Ascending aorta (tissue), 2 donors: ENCODE measurements at regions not wholly inside any gene's neighbourhood (a gene's known extent, or its start where the extent isn't known, plus 50 kb on each side); places are given as distances from the start of the nearest gene placed in this dataset.
"Not testable (repeated sequence)": the region's sequence is repeated elsewhere in the genome, so short reads cannot be mapped to it uniquely, and the experiment has no call there.

Experiments
- DNase-seq, 2 donors: peaks; one replicate each; pipeline ENCODE4 v3.0.0-alpha.2; 2019; ENCODE audit warnings: low spot score in 2 of 2
- H3K27ac ChIP-seq, 2 donors: fragments of 200-600 bp; sonication (generic); one replicate each; pipeline ENCODE4 v1.5.1; 2016 to 2017; ENCODE audit warnings: mild to moderate bottlenecking in 1 of 2
- H3K27me3 ChIP-seq: fragments of 200-600 bp; sonication (generic); one replicate; pipeline ENCODE4 v1.5.1; 2017
- H3K36me3 ChIP-seq, 2 donors: fragments of 200-600 bp; sonication (generic); one replicate each; pipeline ENCODE4 v1.5.1; 2016
- H3K4me1 ChIP-seq, 2 donors: fragments of 200-600 bp; sonication (generic); one replicate each; pipeline ENCODE4 v1.5.1; 2016 to 2017; ENCODE audit warnings: mild to moderate bottlenecking in 1 of 2
- H3K4me3 ChIP-seq, 2 donors: fragments of 200-600 bp; sonication (generic); one replicate each; pipeline ENCODE4 v1.5.1; 2016 to 2017; ENCODE audit warnings: mild to moderate bottlenecking in 1 of 2
- H3K9me3 ChIP-seq, 2 donors: fragments of 200-600 bp; sonication (generic); one replicate each; pipeline ENCODE4 v1.5.1; 2016
- CTCF ChIP-seq, 3 experiments: fragments of 200-600 bp in 2 of 3; fragments of 450-650 bp in 1 of 3; sonication (generic) in 2 of 3; IDR thresholded peaks; one replicate each; pipeline ENCODE4 v1.5.1; 2016 to 2019; ENCODE audit warnings: antibody characterized with exemption in 3 of 3, mild to moderate bottlenecking in 1 of 3, moderate library complexity in 1 of 3
- intact Hi-C: fragments of 100-400 bp; cut with DNase I; formaldehyde crosslinking; loops from one replicate; pipeline ENCODE4 v1.15.1; 2023

DNA sequence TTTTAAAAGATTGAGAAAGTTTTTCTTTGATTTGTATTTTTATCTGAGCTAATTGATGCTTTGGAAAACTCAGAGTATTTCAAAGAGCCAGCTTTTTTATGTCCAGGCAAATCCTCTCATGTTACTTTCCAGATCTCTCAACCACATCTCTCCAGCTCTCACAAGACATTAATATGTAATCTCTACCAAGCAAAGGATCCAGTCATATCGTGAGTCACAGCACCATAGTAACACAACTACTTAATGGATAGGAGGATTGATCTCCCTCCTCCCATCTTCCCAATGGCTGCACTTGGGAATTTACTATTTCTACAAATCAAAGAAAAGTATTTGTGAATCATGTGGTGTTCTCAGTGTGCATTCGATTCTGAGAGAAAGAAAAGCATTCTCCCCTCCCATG, 63.3 kb downstream of the POU4F1 start:
- no peak for TF ChIP-seq CTCF (IDR thresholded peaks at IDR 0.05)
- H3K4me3 ChIP-seq, result no peak overlapping the region
- intact Hi-C loops, result no loop called here
- no peaks in the 10 kb centered on the region for H3K4me1 ChIP-seq
- no peaks in the 10 kb centered on the region for H3K36me3 ChIP-seq
- H3K27ac ChIP-seq, result no peak overlapping the region
- no peak for DNase-seq
- H3K27me3 ChIP-seq, result no peaks in the 10 kb centered on the region
- no peaks in the 10 kb centered on the region for H3K9me3 ChIP-seq

GRCh38 chr13:78526044-78526443, 77.3 kb downstream of the POU4F1 start:
- intact Hi-C loops, H3K27ac ChIP-seq, H3K36me3 ChIP-seq, H3K9me3 ChIP-seq, H3K4me1 ChIP-seq, H3K4me3 ChIP-seq, H3K27me3 ChIP-seq, DNase-seq: not testable (repeated sequence)

DNA sequence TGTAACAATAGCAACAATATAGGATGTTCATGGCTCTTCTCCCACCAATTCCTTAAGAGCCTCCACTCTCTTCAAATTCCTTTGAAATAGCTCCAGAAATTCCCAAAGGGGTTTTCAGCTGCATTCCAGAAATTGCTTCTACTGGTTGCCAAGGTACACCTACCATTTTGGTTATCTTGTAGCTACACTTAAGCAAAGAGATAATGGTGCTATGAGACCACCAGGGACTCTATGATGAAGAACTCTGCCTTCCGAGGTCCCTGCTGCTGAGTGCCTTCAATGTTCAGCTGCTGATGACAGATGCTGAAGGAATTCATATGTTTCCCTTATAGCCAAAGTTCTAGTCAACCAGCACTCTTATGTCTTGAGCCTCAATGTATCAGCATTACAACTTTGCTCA, 78.4 kb downstream of the POU4F1 start:
- intact Hi-C loops, result no loop called here
- no peaks in the 10 kb centered on the region for H3K27me3 ChIP-seq
- no peak overlapping the region for H3K27ac ChIP-seq
- no peak overlapping the region for H3K4me3 ChIP-seq
- H3K36me3 ChIP-seq, result no peaks in the 10 kb centered on the region
- H3K4me1 ChIP-seq, result no peaks in the 10 kb centered on the region
- DNase-seq, result no peak
- H3K9me3 ChIP-seq, result no peaks in the 10 kb centered on the region
- TF ChIP-seq CTCF (IDR thresholded peaks at IDR 0.05), result no peak

GRCh38 chr13:78521091-78521490, 82.3 kb downstream of the POU4F1 start:
- no peaks in the 10 kb centered on the region for H3K27me3 ChIP-seq
- intact Hi-C loops, result no loop called here
- H3K36me3 ChIP-seq, result no peaks in the 10 kb centered on the region
- no peak for DNase-seq
- no peaks in the 10 kb centered on the region for H3K9me3 ChIP-seq
- TF ChIP-seq CTCF (IDR thresholded peaks at IDR 0.05), result no peak
- no peaks in the 10 kb centered on the region for H3K4me1 ChIP-seq
- no peak overlapping the region for H3K27ac ChIP-seq
- H3K4me3 ChIP-seq, result no peak overlapping the region

DNA sequence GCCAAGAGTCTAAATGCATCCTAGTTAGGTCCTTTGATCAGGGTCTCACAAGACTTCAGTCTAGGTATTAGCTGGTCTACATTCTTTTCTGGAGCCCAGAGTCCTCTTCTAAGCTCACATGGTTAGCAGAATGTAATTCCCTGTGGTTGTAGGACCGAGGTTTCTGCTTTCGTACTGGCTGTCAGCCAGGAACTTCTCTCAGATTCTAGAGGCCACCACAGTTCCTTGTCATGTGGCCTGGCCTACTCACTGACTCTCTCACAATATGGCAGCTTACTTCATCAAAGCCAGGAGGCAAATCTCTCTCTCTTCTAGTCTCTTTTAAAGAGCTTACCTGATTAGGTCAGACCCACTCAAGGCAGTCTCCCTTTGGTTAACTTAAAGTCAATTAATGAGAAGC, 82.9 kb downstream of the POU4F1 start:
- no peaks in the 10 kb centered on the region for H3K27me3 ChIP-seq

DNA sequence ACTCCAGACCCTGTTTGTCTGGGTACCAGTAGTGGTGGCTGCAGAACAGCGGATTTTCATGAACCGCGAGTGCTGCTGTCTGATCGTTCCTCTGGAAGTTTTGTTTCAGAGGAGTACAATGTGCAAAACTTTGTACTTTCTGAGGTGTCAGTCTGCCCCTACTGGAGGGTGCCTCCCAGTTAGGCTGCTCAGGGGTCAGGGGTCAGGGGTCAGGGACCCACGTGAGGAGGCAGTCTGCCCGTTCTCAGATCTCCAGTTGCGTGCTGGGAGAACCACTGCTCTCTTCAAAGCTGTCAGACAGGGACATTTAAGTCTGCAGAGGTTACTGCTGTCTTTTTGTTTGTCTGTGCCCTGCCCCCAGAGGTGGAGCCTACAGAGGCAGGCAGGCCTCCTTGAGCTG, 84.9 kb downstream of the POU4F1 start:
- DNase-seq, result not testable (repeated sequence)

More for the DNA sequence above, 82.9 kb downstream of the POU4F1 start:
- Histone ChIP-seq H3K27ac (no peak overlapping the region), H3K4me1 (no peaks in the 10 kb centered on the region), H3K9me3 (no peaks in the 10 kb centered on the region), H3K4me3 (no peak overlapping the region), H3K36me3 (no peaks in the 10 kb centered on the region)
- no peak for TF ChIP-seq CTCF (IDR thresholded peaks at IDR 0.05)
- DNase-seq, result no peak
- intact Hi-C loops, result no loop called here

DNA sequence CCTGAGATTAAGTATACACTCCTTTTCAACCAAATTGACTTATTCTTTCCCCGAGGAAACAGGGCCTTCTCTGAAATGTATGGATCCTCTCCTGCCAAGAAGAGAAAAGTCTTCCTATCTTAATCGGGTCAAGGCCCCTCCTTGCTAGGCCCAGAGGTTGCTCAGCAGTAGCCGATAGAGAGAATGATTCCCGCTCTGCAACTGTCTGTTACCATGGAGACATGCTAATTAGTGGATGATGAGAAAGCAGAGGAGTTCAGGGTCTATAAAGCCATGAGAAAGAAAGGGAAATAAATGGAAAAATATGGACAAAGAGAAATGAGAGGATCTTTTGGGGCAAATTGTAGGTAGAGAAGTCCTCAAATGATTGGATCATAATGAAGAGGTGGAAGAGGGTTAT, 103.5 kb downstream of the POU4F1 start:
- Histone ChIP-seq H3K4me1 (no peaks in the 10 kb centered on the region), H3K27me3 (no peaks in the 10 kb centered on the region), H3K4me3 (no peak overlapping the region), H3K27ac (no peak overlapping the region), H3K9me3 (no peaks in the 10 kb centered on the region), H3K36me3 (no peaks in the 10 kb centered on the region)
- intact Hi-C loops, result no loop called here
- no peak for TF ChIP-seq CTCF (IDR thresholded peaks at IDR 0.05)
- DNase-seq, result no peak

More for the DNA sequence above, 84.9 kb downstream of the POU4F1 start:
- intact Hi-C loops, H3K4me1 ChIP-seq, H3K4me3 ChIP-seq, H3K27me3 ChIP-seq, H3K9me3 ChIP-seq, H3K27ac ChIP-seq, H3K36me3 ChIP-seq: not testable (repeated sequence)
